Trophoblast cell (in vitro differentiated cells and primary cell): ENCODE measurements at regions not wholly inside any gene's neighbourhood (a gene's known extent, or its start where the extent isn't known, plus 50 kb on each side); places are given as distances from the start of the nearest gene placed in this dataset.

Source experiments
- DNase-seq, 2 donors: peaks; one replicate each; pipeline ENCODE4 v3.0.0-alpha.2; 2016
- H2AFZ ChIP-seq: 2 replicates; pipeline ENCODE4 v1.6.1; 2013; ENCODE audit warnings: low read length, moderate library complexity, mild to moderate bottlenecking; ENCODE audit not compliant: insufficient read depth, poor library complexity
- H2AK5ac ChIP-seq: 2 replicates; pipeline ENCODE4 v1.6.1; 2013; ENCODE audit warnings: mild to moderate bottlenecking, low read length
- H2BK120ac ChIP-seq: 2 replicates; pipeline ENCODE4 v1.6.1; 2013; ENCODE audit warnings: low read length, mild to moderate bottlenecking, moderate library complexity; ENCODE audit not compliant: insufficient read depth, poor library complexity
- H2BK12ac ChIP-seq: 2 replicates; pipeline ENCODE4 v1.6.1; 2013; ENCODE audit warnings: mild to moderate bottlenecking, low read length, moderate library complexity
- H2BK5ac ChIP-seq: 2 replicates; pipeline ENCODE4 v1.6.1; 2013; ENCODE audit warnings: low read length, low read depth, moderate library complexity, mild to moderate bottlenecking; ENCODE audit not compliant: poor library complexity
- H3K14ac ChIP-seq: 2 replicates; pipeline ENCODE4 v1.6.1; 2013; ENCODE audit warnings: mild to moderate bottlenecking, low read length
- H3K18ac ChIP-seq: 2 replicates; pipeline ENCODE4 v1.6.1; 2013; ENCODE audit warnings: mild to moderate bottlenecking, low read length
- H3K23ac ChIP-seq: 2 replicates; pipeline ENCODE4 v1.6.1; 2013; ENCODE audit warnings: low read length
- H3K27ac ChIP-seq: 2 replicates; pipeline ENCODE4 v1.5.1; 2013; ENCODE audit warnings: low read depth, mild to moderate bottlenecking, inconsistent platforms, low read length, moderate library complexity
- H3K27me3 ChIP-seq: 2 replicates; pipeline ENCODE4 v1.6.1; 2013; ENCODE audit warnings: inconsistent platforms, mild to moderate bottlenecking, low read length, moderate library complexity; ENCODE audit not compliant: insufficient read depth
- H3K36me3 ChIP-seq, 2 experiments: 1 replicate in 1 of 2; 2 replicates in 1 of 2; pipeline ENCODE4 v1.6.1; 2013; ENCODE audit warnings: low read length in 2 of 2, mild to moderate bottlenecking in 2 of 2, moderate library complexity in 1 of 2; ENCODE audit not compliant: insufficient read depth in 2 of 2, control insufficient read depth in 1 of 2
- H3K4ac ChIP-seq: 2 replicates; pipeline ENCODE4 v1.6.1; 2013; ENCODE audit warnings: low read depth, mild to moderate bottlenecking, low read length, moderate library complexity
- H3K4me1 ChIP-seq, 2 experiments: 1 replicate in 1 of 2; 2 replicates in 1 of 2; pipeline ENCODE4 v1.6.1; 2013; ENCODE audit warnings: low read length in 2 of 2, mild to moderate bottlenecking in 2 of 2, moderate library complexity in 1 of 2; ENCODE audit not compliant: insufficient read depth in 2 of 2, control insufficient read depth in 1 of 2
- H3K4me2 ChIP-seq: 2 replicates; pipeline ENCODE4 v1.6.1; 2013; ENCODE audit warnings: inconsistent platforms, mild to moderate bottlenecking, low read length, moderate library complexity
- H3K4me3 ChIP-seq: 2 replicates; pipeline ENCODE4 v1.5.1; 2013; ENCODE audit warnings: mild to moderate bottlenecking, low read depth, low read length, inconsistent platforms
- H3K79me1 ChIP-seq: one replicate; pipeline ENCODE4 v1.6.1; 2013; ENCODE audit warnings: low read length
- H3K79me2 ChIP-seq: 2 replicates; pipeline ENCODE4 v1.6.1; 2013; ENCODE audit warnings: low read length, mild to moderate bottlenecking; ENCODE audit not compliant: control insufficient read depth, insufficient read depth, poor library complexity
- H3K9ac ChIP-seq: 2 replicates; pipeline ENCODE4 v1.6.1; 2013; ENCODE audit warnings: mild to moderate bottlenecking, low read length
- H3K9me3 ChIP-seq: 2 replicates; pipeline ENCODE4 v1.6.1; 2013; ENCODE audit warnings: low read depth, mild to moderate bottlenecking, control low read depth, inconsistent platforms, low read length; ENCODE audit not compliant: insufficient read depth
- H4K12ac ChIP-seq: 2 replicates; pipeline ENCODE4 v1.6.1; 2013; ENCODE audit warnings: low read depth, mild to moderate bottlenecking, low read length, moderate library complexity
- H4K8ac ChIP-seq: 2 replicates; pipeline ENCODE4 v1.6.1; 2013; ENCODE audit warnings: low read depth, mild to moderate bottlenecking, low read length, moderate library complexity
- H4K91ac ChIP-seq: one replicate; pipeline ENCODE4 v1.6.1; 2013; ENCODE audit warnings: low read depth, mild to moderate bottlenecking, low read length, moderate library complexity
- WGBS: extraction: QIAGEN DNeasy Blood & Tissue Kit; methylation state at CpG from one replicate; pipeline ENCODE4 v1.1.7; 2013; ENCODE audit warnings: missing lambda C conversion rate; ENCODE audit not compliant: insufficient read length, insufficient coverage; ENCODE audit errors: extremely low coverage; 5-methylcytosine and 5-hydroxymethylcytosine counted together

GRCh38 chr13:85377783-85378182 lies 421.4 kb downstream of the SLITRK6 start:
- no peak overlapping the region for H2BK120ac ChIP-seq
- peak in 1 of 2 donors; percentile 51 for DNase-seq
- no peak overlapping the region for H2BK12ac ChIP-seq
- H2BK5ac ChIP-seq = no peak overlapping the region
- no peaks in the 10 kb centered on the region for H3K79me2 ChIP-seq
- no CpG with 5 or more reads among the region's 2 CpGs for WGBS
- no peak overlapping the region for H3K18ac ChIP-seq
- H3K27me3 ChIP-seq = no peaks in the 10 kb centered on the region
- H3K36me3 ChIP-seq = no peaks in the 10 kb centered on the region
- no peak overlapping the region for H3K27ac ChIP-seq
- H3K79me1 ChIP-seq = no peaks in the 10 kb centered on the region
- no peak overlapping the region for H4K8ac ChIP-seq
- no peaks in the 10 kb centered on the region for H3K9me3 ChIP-seq
- H3K14ac ChIP-seq = no peak overlapping the region
- H3K4me2 ChIP-seq = no peak overlapping the region
- no peak overlapping the region for H4K12ac ChIP-seq
- H3K4me1 ChIP-seq = no peaks in the 10 kb centered on the region
- H2AK5ac ChIP-seq = no peak overlapping the region
- no peak overlapping the region for H3K9ac ChIP-seq
- no peak overlapping the region for H4K91ac ChIP-seq
- no peak overlapping the region for H3K23ac ChIP-seq
- no peak overlapping the region for H2AFZ ChIP-seq
- H3K4ac ChIP-seq = no peak overlapping the region
- H3K4me3 ChIP-seq = no peak overlapping the region

- DNase-seq = no peak
- H2AK5ac ChIP-seq = no peak overlapping the region
- H3K9ac ChIP-seq = no peak overlapping the region
- no peak overlapping the region for H3K14ac ChIP-seq
- no peak overlapping the region for H3K4ac ChIP-seq
- no peaks in the 10 kb centered on the region for H3K36me3 ChIP-seq
- no peak overlapping the region for H3K23ac ChIP-seq
- no peak overlapping the region for H2AFZ ChIP-seq
- no peak overlapping the region for H3K4me3 ChIP-seq
- no peak overlapping the region for H2BK5ac ChIP-seq
- WGBS = no CpG with 5 or more reads among the region's 3 CpGs
- H2BK12ac ChIP-seq = no peak overlapping the region
- no peaks in the 10 kb centered on the region for H3K4me1 ChIP-seq
- no peaks in the 10 kb centered on the region for H3K79me1 ChIP-seq
- no peak overlapping the region for H2BK120ac ChIP-seq
- H3K27me3 ChIP-seq = no peaks in the 10 kb centered on the region
- H3K9me3 ChIP-seq = no peaks in the 10 kb centered on the region
- no peak overlapping the region for H3K18ac ChIP-seq
- H3K4me2 ChIP-seq = no peak overlapping the region
- H3K27ac ChIP-seq = no peak overlapping the region
- no peak overlapping the region for H4K91ac ChIP-seq
- no peak overlapping the region for H4K12ac ChIP-seq
- H3K79me2 ChIP-seq = no peaks in the 10 kb centered on the region
- no peak overlapping the region for H4K8ac ChIP-seq
These were observed 425.9 kb downstream of the SLITRK6 start for GRCh38 chr13:85373322-85373721.

GRCh38 chr13:85371254-85371653 lies 428.0 kb downstream of the SLITRK6 start:
- H2AK5ac ChIP-seq = no peak overlapping the region
- H3K9me3 ChIP-seq = no peaks in the 10 kb centered on the region
- no peak overlapping the region for H3K4me2 ChIP-seq
- H3K79me1 ChIP-seq = no peaks in the 10 kb centered on the region
- no peak overlapping the region for H2BK5ac ChIP-seq
- no peak overlapping the region for H4K91ac ChIP-seq
- H3K27me3 ChIP-seq = no peaks in the 10 kb centered on the region
- no peak overlapping the region for H2AFZ ChIP-seq
- H4K8ac ChIP-seq = no peak overlapping the region
- no peak overlapping the region for H3K4me3 ChIP-seq
- no peaks in the 10 kb centered on the region for H3K79me2 ChIP-seq
- H3K27ac ChIP-seq = no peak overlapping the region
- no peak for DNase-seq
- H3K4me1 ChIP-seq = no peaks in the 10 kb centered on the region
- H3K9ac ChIP-seq = no peak overlapping the region
- H3K18ac ChIP-seq = no peak overlapping the region
- H2BK12ac ChIP-seq = no peak overlapping the region
- H4K12ac ChIP-seq = no peak overlapping the region
- no peak overlapping the region for H3K4ac ChIP-seq
- no peaks in the 10 kb centered on the region for H3K36me3 ChIP-seq
- no peak overlapping the region for H2BK120ac ChIP-seq
- H3K14ac ChIP-seq = no peak overlapping the region
- no peak overlapping the region for H3K23ac ChIP-seq

GRCh38 chr13:85368686-85369085 lies 430.5 kb downstream of the SLITRK6 start:
- no peak overlapping the region for H3K9ac ChIP-seq
- H3K23ac ChIP-seq = no peak overlapping the region
- no peak overlapping the region for H2BK12ac ChIP-seq
- H3K27ac ChIP-seq = no peak overlapping the region
- no peaks in the 10 kb centered on the region for H3K9me3 ChIP-seq
- H3K18ac ChIP-seq = no peak overlapping the region
- no peaks in the 10 kb centered on the region for H3K79me1 ChIP-seq
- no peak overlapping the region for H3K4me3 ChIP-seq
- no peaks in the 10 kb centered on the region for H3K4me1 ChIP-seq
- H2AFZ ChIP-seq = no peak overlapping the region
- H3K4ac ChIP-seq = no peak overlapping the region
- no peak for DNase-seq
- WGBS = no CpG with 5 or more reads among the region's 1 CpG
- H4K8ac ChIP-seq = no peak overlapping the region
- no peak overlapping the region for H2BK120ac ChIP-seq
- H3K27me3 ChIP-seq = no peaks in the 10 kb centered on the region
- H2BK5ac ChIP-seq = no peak overlapping the region
- no peak overlapping the region for H3K4me2 ChIP-seq
- no peaks in the 10 kb centered on the region for H3K79me2 ChIP-seq
- no peaks in the 10 kb centered on the region for H3K36me3 ChIP-seq
- H2AK5ac ChIP-seq = no peak overlapping the region
- no peak overlapping the region for H4K91ac ChIP-seq
- H3K14ac ChIP-seq = no peak overlapping the region
- H4K12ac ChIP-seq = no peak overlapping the region
